GM19455 (cell line): ENCODE measurements at regions not wholly inside any gene's neighbourhood (a gene's known extent, or its start where the extent isn't known, plus 50 kb on each side); places are given as distances from the start of the nearest gene placed in this dataset.
"Not testable (repeated sequence)": the region's sequence is repeated elsewhere in the genome, so short reads cannot be mapped to it uniquely, and the experiment has no call there.

Experiments
- ATAC-seq: cut with Tn5 transposase; IDR thresholded peaks from one replicate; pipeline ENCODE4 v1.9.1; 2021; ENCODE audit not compliant: unreplicated experiment

DNA sequence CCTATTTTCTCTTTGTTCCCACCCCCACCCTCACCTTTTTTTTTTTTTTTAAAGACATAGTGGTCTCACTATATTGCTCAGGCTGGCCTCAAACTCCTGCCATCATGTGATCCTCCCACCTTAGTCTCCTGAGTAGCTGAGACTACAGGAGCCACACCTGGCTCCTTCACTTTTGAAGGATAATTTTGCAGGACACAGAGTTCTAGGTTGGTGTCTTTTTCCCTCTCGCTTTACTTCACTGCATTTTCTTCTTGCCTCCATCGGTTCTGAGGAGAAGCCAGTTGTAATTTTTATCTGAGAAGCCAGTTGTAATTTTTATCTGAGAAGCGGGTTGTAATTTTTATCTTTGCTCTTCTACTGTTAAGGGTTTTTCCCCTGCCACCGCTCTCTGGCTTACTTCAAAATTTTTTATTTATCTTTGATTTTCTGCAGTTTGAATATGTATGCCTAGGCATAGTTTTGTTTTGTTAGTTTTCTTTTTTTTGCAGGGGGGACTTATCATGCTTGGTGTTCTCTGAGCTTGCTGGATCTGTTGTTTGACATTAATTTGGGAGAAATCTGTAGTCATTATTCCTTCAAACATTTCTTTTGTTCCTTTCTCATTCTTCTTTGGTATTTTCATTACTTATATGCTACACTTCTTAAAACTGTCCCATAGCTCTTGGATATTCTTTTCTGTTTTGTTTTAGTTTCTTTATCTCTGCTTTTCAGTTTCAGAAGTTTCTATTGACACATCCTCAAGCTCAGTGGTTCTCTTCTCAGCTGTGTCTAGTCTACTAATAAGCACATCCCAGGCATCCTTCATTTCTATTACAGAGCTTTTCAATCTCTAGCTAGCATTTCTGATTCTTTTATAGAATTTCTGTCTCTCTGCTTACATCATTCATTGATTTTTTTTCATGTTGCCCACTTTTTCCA lies 148.2 kb upstream of the CHD1 start:
- peak; percentile 82 for ATAC-seq

GRCh38 chr5:99072846-99073245 lies 144.0 kb upstream of the CHD1 start:
- no peak for ATAC-seq

- ATAC-seq, result no peak
Observed at GRCh38 chr5:99070822-99071221, 142.0 kb upstream of the CHD1 start.

- ATAC-seq, result no peak
Observed at GRCh38 chr5:99070362-99070761, 141.6 kb upstream of the CHD1 start.

DNA sequence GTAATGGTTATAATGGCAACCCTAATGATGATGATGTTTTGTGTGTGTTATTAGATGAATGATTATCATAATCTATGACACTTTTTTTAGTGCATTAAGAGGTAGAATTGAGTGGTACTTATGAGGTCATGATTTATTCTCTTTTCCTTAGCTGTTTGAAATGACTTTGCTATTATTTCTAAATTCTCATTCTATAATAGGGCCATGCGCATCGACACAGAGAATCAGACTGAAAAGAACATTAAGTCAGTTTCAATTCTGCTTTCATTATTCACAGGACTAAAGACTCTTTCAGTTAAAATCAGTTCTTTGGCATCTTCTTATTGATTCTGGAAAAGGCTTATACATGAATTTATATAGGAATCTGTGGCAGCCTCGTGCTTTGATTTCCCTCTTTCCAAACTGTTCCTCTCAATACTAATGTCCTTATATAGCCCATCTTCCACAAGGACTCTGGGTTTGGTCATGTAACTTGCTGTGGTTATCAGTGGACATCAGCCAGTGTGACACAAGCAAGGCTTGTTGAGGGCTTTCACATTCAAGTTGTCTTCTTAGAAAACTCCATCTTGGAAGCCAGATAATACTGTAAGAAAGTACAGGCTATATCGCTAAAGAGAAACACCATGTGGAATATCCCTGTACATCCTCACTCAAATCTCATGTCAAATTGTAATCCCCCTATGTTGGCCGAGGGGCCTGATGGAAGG lies 140.3 kb upstream of the CHD1 start:
- ATAC-seq, result peak; percentile 87

DNA sequence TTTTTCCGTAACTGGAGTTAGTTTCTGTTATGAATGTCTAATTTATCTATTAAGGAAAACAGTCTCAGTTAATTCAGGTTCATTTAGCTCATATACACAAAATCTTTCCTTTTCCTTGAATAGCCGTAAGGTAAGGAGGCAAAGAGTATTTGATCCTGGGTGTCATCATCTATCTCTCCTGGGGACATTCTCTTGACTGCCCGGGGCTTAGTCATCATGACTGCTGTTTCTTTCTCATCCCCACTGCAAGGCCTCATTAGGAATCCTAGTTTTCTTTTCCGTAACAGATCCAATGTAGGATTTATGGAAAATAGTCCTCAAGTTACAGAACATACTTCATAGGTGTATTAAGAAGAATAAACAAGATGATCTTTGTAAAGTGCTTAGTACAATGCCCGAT lies 134.9 kb upstream of the CHD1 start:
- ATAC-seq, result no peak

DNA sequence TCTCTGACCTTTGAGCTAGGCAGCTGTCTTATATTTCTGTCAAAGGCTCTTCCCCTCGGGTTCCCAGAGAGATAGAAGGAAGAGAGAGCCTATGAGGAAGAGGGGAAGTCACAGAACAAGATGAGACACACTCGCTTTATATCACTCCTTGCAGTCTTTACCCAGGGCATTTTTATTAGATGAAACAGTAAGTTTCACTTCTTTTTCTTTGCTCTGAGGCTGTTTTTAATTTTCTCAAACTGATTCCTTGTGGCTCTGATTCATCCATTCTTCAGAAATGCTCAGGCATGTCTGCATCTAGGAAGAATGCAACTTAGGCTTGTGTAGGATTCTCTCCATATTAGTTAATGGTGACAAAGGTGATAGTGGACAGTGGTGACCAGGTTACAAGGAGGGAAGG lies 132.9 kb upstream of the CHD1 start:
- no peak for ATAC-seq

- no peak for ATAC-seq
Observed at GRCh38 chr5:99061299-99061698, 132.5 kb upstream of the CHD1 start.

GRCh38 chr5:99060306-99061261 lies 131.8 kb upstream of the CHD1 start:
- peak; percentile 69 for ATAC-seq

- ATAC-seq, result peak; percentile 75
Observed at GRCh38 chr5:99059685-99060084, 130.9 kb upstream of the CHD1 start.

- no peak for ATAC-seq
Observed at GRCh38 chr5:99058466-99058865, 129.7 kb upstream of the CHD1 start.

GRCh38 chr5:99054972-99055371 lies 126.2 kb upstream of the CHD1 start:
- no peak for ATAC-seq

- ATAC-seq, result no peak
Observed at GRCh38 chr5:99045871-99046270, 117.1 kb upstream of the CHD1 start.

GRCh38 chr5:99043257-99043656 lies 114.5 kb upstream of the CHD1 start:
- ATAC-seq, result not testable (repeated sequence)

GRCh38 chr5:99037668-99038067 lies 108.9 kb upstream of the CHD1 start:
- ATAC-seq, result no peak

DNA sequence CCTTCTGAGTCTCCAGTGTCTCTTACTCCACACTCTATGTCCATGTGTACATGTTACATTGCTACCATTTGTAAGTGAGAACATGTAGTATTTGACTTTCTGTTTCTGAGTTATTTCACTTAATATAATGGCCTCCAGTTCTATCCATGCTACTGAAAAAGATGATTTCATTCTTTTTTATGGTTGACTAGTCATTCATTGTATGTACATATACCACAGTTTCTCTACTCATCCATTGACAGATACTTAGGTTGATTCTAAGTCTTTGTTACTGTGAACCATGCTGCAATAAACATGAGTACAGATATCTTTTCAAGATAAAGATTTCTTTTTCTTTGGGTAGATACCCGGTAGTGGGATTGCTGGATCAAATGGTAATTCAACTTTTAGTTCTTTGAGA lies 107.1 kb upstream of the CHD1 start:
- no peak for ATAC-seq

- no peak for ATAC-seq
Observed at GRCh38 chr5:99034336-99034735, 105.5 kb upstream of the CHD1 start.

DNA sequence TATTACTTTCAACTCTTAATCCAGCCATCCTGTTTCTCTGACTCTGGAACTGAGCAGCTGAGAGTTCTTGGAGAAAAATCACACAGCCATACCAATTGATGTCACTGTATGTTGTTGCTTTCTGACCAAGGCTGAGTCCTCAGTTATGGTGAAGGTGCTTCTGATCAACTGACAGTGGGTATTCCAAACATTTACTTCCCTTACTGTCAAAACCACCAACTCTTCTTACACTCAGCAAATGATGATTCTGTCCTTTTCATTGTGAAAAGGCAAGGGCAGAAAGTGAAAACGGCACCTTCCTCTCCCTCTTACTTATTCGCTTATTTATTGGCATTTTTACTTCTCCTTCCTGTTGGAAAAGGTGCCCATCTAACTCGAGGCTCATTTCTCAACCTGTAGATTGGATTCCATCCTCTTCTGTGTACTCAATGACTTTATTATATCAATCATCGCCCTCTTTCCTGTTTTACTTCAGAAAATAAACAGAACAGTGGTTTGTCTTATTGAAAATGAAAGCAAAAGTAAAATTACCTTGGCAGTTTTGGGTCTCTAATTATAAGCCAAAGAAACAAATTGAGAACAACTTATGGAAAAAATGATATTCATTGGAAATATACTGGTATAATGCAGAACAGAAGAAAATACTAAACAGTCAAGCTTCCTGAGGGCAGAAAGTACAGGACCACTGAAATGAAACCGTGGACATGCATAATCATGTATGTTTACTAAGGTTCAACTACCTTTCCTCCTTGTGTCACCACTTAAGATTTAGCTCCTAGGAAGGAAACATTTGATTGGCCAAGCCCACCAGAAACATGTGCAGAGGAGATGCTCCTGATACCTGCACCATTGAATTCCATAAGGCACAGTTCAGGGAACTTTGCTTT lies 104.5 kb upstream of the CHD1 start:
- ATAC-seq, result peak; percentile 7

GRCh38 chr5:99032234-99033013 lies 103.6 kb upstream of the CHD1 start:
- ATAC-seq, result peak; percentile 41
